ENCODE measurements at regions not wholly inside any gene's neighbourhood (a gene's known extent, or its start where the extent isn't known, plus 50 kb on each side); places are given as distances from the start of the nearest gene placed in this dataset.
A peak's percentile ranks its signal among the peaks of the same experiment; 100 is the strongest.

- TF ChIP-seq CTCF (conservative IDR thresholded peaks at IDR 0.05), result no peak
- H3K27ac Mint-ChIP-seq (ENCODE audit: unreplicated experiment), result peak overlapping the region; percentile 1
- H3K27me3 Mint-ChIP-seq (ENCODE audit: low read depth), result no peaks in the 10 kb centered on the region
- H3K4me1 Mint-ChIP-seq, result peaks cover 14% of the 10 kb centered on the region
- no peak overlapping the region for H3K4me3 Mint-ChIP-seq
- peaks cover 26% of the 10 kb centered on the region for H3K36me3 Mint-ChIP-seq (ENCODE audit: low read depth)
- peaks cover 28% of the 10 kb centered on the region for H3K9me3 Mint-ChIP-seq
- no peak for DNase-seq (ENCODE audit: low read depth, low spot score)
Measured at GRCh38 chr12:91395628-91396135, 213.1 kb upstream of the DCN start.

- peaks cover 28% of the 10 kb centered on the region for H3K36me3 Mint-ChIP-seq (ENCODE audit: low read depth)
- TF ChIP-seq CTCF (conservative IDR thresholded peaks at IDR 0.05), result no peak
- H3K4me1 Mint-ChIP-seq, result peaks cover 14% of the 10 kb centered on the region
- no peaks in the 10 kb centered on the region for H3K27me3 Mint-ChIP-seq (ENCODE audit: low read depth)
- peaks cover 28% of the 10 kb centered on the region for H3K9me3 Mint-ChIP-seq
- H3K27ac Mint-ChIP-seq (ENCODE audit: unreplicated experiment), result no peak overlapping the region
- no peak overlapping the region for H3K4me3 Mint-ChIP-seq
- DNase-seq (ENCODE audit: low read depth, low spot score), result no peak
Measured at GRCh38 chr12:91394903-91395302, 212.3 kb upstream of the DCN start.

GRCh38 chr12:91388573-91388972 is 206.0 kb upstream of the DCN start:
- Mint-ChIP-seq H3K27me3 (ENCODE audit: low read depth) (no peaks in the 10 kb centered on the region), H3K36me3 (ENCODE audit: low read depth) (peaks cover 24% of the 10 kb centered on the region), H3K4me3 (no peak overlapping the region), H3K4me1 (peaks cover 10% of the 10 kb centered on the region), H3K27ac (ENCODE audit: unreplicated experiment) (no peak overlapping the region), H3K9me3 (peaks cover 17% of the 10 kb centered on the region)
- no peak for DNase-seq (ENCODE audit: low read depth, low spot score)
- TF ChIP-seq CTCF (conservative IDR thresholded peaks at IDR 0.05), result no peak

GRCh38 chr12:91387461-91388134 is 205.0 kb upstream of the DCN start:
- H3K27ac Mint-ChIP-seq (ENCODE audit: unreplicated experiment), result no peak overlapping the region

GRCh38 chr12:91384806-91385205 is 202.2 kb upstream of the DCN start:
- no peaks in the 10 kb centered on the region for H3K27me3 Mint-ChIP-seq (ENCODE audit: low read depth)
- peaks cover 3% of the 10 kb centered on the region for H3K9me3 Mint-ChIP-seq
- H3K4me3 Mint-ChIP-seq, result no peak overlapping the region
- peak overlapping the region; percentile 57 for H3K27ac Mint-ChIP-seq (ENCODE audit: unreplicated experiment)
- no peak for TF ChIP-seq CTCF (conservative IDR thresholded peaks at IDR 0.05)
- no peak for DNase-seq (ENCODE audit: low read depth, low spot score)
- peaks cover 4% of the 10 kb centered on the region for H3K36me3 Mint-ChIP-seq (ENCODE audit: low read depth)
- peaks cover 39% of the 10 kb centered on the region for H3K4me1 Mint-ChIP-seq

More at GRCh38 chr12:91387461-91388134, 205.0 kb upstream of the DCN start:
- H3K4me1 Mint-ChIP-seq, result peaks cover 18% of the 10 kb centered on the region
- peaks cover 13% of the 10 kb centered on the region for H3K9me3 Mint-ChIP-seq
- TF ChIP-seq CTCF (conservative IDR thresholded peaks at IDR 0.05), result no peak
- H3K4me3 Mint-ChIP-seq, result no peak overlapping the region
- H3K36me3 Mint-ChIP-seq (ENCODE audit: low read depth), result peaks cover 20% of the 10 kb centered on the region
- H3K27me3 Mint-ChIP-seq (ENCODE audit: low read depth), result no peaks in the 10 kb centered on the region
- no peak for DNase-seq (ENCODE audit: low read depth, low spot score)
